ENCODE measurements at regions not wholly inside any gene's neighbourhood (a gene's known extent, or its start where the extent isn't known, plus 50 kb on each side); places are given as distances from the start of the nearest gene placed in this dataset.

GRCh38 chr10:10804998-10805740 is 212.5 kb upstream of the CELF2 start:
- no peak for TF ChIP-seq CEBPB (IDR thresholded peaks at IDR 0.05)
- no peak for TF ChIP-seq NFIC (IDR thresholded peaks at IDR 0.05)
- no peak for TF ChIP-seq RAD21 (IDR thresholded peaks at IDR 0.05; ENCODE audit: low read depth)
- no peak for TF ChIP-seq CREB1 (IDR thresholded peaks at IDR 0.05; ENCODE audit: low read depth)
